ENCODE measurements at regions not wholly inside any gene's neighbourhood (a gene's known extent, or its start where the extent isn't known, plus 50 kb on each side); places are given as distances from the start of the nearest gene placed in this dataset.

DNA sequence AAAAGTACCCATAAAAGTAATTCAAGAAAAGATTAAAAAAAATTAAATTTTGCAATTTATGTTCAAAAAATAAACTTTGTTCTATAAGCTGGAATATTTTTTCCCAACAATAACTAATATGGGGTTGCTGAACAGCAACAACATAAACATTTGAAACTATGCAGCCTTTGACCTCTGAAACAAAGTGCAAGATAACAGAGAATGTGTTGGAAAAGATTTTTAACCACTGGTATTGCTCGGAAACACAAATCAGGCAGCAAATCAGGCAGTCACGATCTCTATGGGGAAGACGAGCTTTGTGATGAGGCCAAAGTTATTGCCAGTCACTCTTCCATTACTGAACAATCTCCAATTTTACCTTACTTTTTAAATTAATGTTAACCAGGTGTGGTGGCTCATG is 332.1 kb downstream of the PABPC4L start:
- no peak overlapping the region for H3K4me2 ChIP-seq (ENCODE audit: low read length, poor library complexity, severe bottlenecking)
- H2BK5ac ChIP-seq (ENCODE audit: low read depth, low read length, poor library complexity, severe bottlenecking) = no peak overlapping the region

DNA sequence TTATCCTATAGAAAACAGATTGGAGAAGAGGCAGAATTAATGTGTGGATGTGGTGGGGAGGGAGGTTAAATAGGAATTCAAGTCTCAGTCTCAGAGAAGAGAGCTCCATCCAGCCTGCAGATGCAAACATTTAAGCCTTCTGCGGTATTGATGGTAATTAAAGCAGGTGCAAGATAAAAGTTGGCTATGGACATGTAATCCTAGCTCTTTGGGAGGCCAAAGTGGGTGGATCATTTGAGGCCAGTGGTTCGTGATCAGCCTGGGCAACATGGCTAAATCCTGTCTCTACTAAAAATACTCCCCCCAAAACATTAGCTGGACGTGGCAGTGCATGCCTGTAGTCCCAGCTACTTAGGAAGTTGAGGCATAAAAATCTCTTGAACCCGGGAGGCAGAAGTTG is 332.7 kb downstream of the PABPC4L start:
- Histone ChIP-seq H2BK5ac (ENCODE audit: low read depth, low read length, poor library complexity, severe bottlenecking) (no peak overlapping the region), H2BK12ac (ENCODE audit: low read length in 2 of 2) (no peak overlapping the region), H3K4me2 (ENCODE audit: low read length, poor library complexity, severe bottlenecking) (no peak overlapping the region), H3K14ac (ENCODE audit: low read length in 2 of 2) (no peak overlapping the region), H3K4me3 (ENCODE audit: insufficient read depth in 1 of 2, low read depth in 1 of 2, low read length in 2 of 2) (no peak overlapping the region), H3K9ac (ENCODE audit: low read length) (no peak overlapping the region), H3K4me1 (ENCODE audit: control insufficient read depth, insufficient read depth, low read depth, low read length) (no peaks in the 10 kb centered on the region), H2AFZ (ENCODE audit: low read depth, low read length) (no peak overlapping the region), H3K4ac (ENCODE audit: low read depth in 1 of 2, low read length in 2 of 2) (no peak overlapping the region), H3K27me3 (ENCODE audit: control insufficient read depth in 1 of 2, insufficient read depth in 1 of 2, low read length in 2 of 2) (no peaks in the 10 kb centered on the region), H4K8ac (ENCODE audit: low read length) (no peak overlapping the region), H3K18ac (ENCODE audit: low read depth in 1 of 2, low read length in 2 of 2) (no peak overlapping the region), H2AK5ac (ENCODE audit: low read length, severe bottlenecking) (peak overlapping the region; percentile 80), H4K91ac (ENCODE audit: low read length) (no peak overlapping the region), H3K9me3 (ENCODE audit: control insufficient read depth, low read length) (no peaks in the 10 kb centered on the region), H2BK120ac (ENCODE audit: low read depth, low read length) (no peak overlapping the region), H3K79me1 (replicated peaks; ENCODE audit: low read length, poor library complexity, severe bottlenecking) (no peaks in the 10 kb centered on the region), H2BK15ac (ENCODE audit: low read depth, poor library complexity, severe bottlenecking) (no peak overlapping the region), H3K36me3 (ENCODE audit: control insufficient read depth in 1 of 2, insufficient read depth in 2 of 2, low read depth in 1 of 2, low read length in 2 of 2) (no peaks in the 10 kb centered on the region), H3K27ac (ENCODE audit: low read length, poor library complexity, severe bottlenecking) (no peak overlapping the region), H3K23ac (ENCODE audit: low read length in 2 of 2) (no peak overlapping the region)
- DNase-seq = no peak
- 91% methylated on average over 4 of the region's 4 CpGs for WGBS

More for the DNA sequence above, 332.1 kb downstream of the PABPC4L start:
- no peak overlapping the region for H4K8ac ChIP-seq (ENCODE audit: low read length)
- no peaks in the 10 kb centered on the region for H3K27me3 ChIP-seq (ENCODE audit: control insufficient read depth in 1 of 2, insufficient read depth in 1 of 2, low read length in 2 of 2)
- H3K9ac ChIP-seq (ENCODE audit: low read length) = no peak overlapping the region
- no peaks in the 10 kb centered on the region for H3K4me1 ChIP-seq (ENCODE audit: control insufficient read depth, insufficient read depth, low read depth, low read length)
- no peaks in the 10 kb centered on the region for H3K79me1 ChIP-seq (replicated peaks; ENCODE audit: low read length, poor library complexity, severe bottlenecking)
- WGBS = 88% methylated on average over 3 of the region's 3 CpGs
- H3K14ac ChIP-seq (ENCODE audit: low read length in 2 of 2) = no peak overlapping the region
- H2BK12ac ChIP-seq (ENCODE audit: low read length in 2 of 2) = no peak overlapping the region
- no peak overlapping the region for H3K23ac ChIP-seq (ENCODE audit: low read length in 2 of 2)
- H2AFZ ChIP-seq (ENCODE audit: low read depth, low read length) = no peak overlapping the region
- no peak overlapping the region for H2AK5ac ChIP-seq (ENCODE audit: low read length, severe bottlenecking)
- no peaks in the 10 kb centered on the region for H3K9me3 ChIP-seq (ENCODE audit: control insufficient read depth, low read length)
- no peak overlapping the region for H3K18ac ChIP-seq (ENCODE audit: low read depth in 1 of 2, low read length in 2 of 2)
- H2BK15ac ChIP-seq (ENCODE audit: low read depth, poor library complexity, severe bottlenecking) = no peak overlapping the region
- no peak for DNase-seq
- H3K4me3 ChIP-seq (ENCODE audit: insufficient read depth in 1 of 2, low read depth in 1 of 2, low read length in 2 of 2) = no peak overlapping the region
- H2BK120ac ChIP-seq (ENCODE audit: low read depth, low read length) = no peak overlapping the region
- H3K27ac ChIP-seq (ENCODE audit: low read length, poor library complexity, severe bottlenecking) = no peak overlapping the region
- H3K36me3 ChIP-seq (ENCODE audit: control insufficient read depth in 1 of 2, insufficient read depth in 2 of 2, low read depth in 1 of 2, low read length in 2 of 2) = no peaks in the 10 kb centered on the region
- no peak overlapping the region for H4K91ac ChIP-seq (ENCODE audit: low read length)
- H3K4ac ChIP-seq (ENCODE audit: low read depth in 1 of 2, low read length in 2 of 2) = no peak overlapping the region

- H3K9me3 ChIP-seq (ENCODE audit: control insufficient read depth, low read length) = no peaks in the 10 kb centered on the region
- peak overlapping the region in 1 of 2 experiments; percentile 83 for H2BK12ac ChIP-seq (ENCODE audit: low read length in 2 of 2)
- no peak overlapping the region for H4K91ac ChIP-seq (ENCODE audit: low read length)
- no peak overlapping the region for H3K4me2 ChIP-seq (ENCODE audit: low read length, poor library complexity, severe bottlenecking)
- no peaks in the 10 kb centered on the region for H3K27me3 ChIP-seq (ENCODE audit: control insufficient read depth in 1 of 2, insufficient read depth in 1 of 2, low read length in 2 of 2)
- H3K79me1 ChIP-seq (replicated peaks; ENCODE audit: low read length, poor library complexity, severe bottlenecking) = no peaks in the 10 kb centered on the region
- H2AFZ ChIP-seq (ENCODE audit: low read depth, low read length) = no peak overlapping the region
- peak overlapping the region; percentile 68 for H2BK120ac ChIP-seq (ENCODE audit: low read depth, low read length)
- H2BK5ac ChIP-seq (ENCODE audit: low read depth, low read length, poor library complexity, severe bottlenecking) = peak overlapping the region; percentile 71
- H4K8ac ChIP-seq (ENCODE audit: low read length) = peak overlapping the region; percentile 55
- no peak overlapping the region for H3K9ac ChIP-seq (ENCODE audit: low read length)
- peak overlapping the region; percentile 98 for H3K27ac ChIP-seq (ENCODE audit: low read length, poor library complexity, severe bottlenecking)
- peak overlapping the region in 1 of 2 experiments; percentile 45 for H3K18ac ChIP-seq (ENCODE audit: low read depth in 1 of 2, low read length in 2 of 2)
- peak overlapping the region in 1 of 2 experiments; percentile 46 for H3K4ac ChIP-seq (ENCODE audit: low read depth in 1 of 2, low read length in 2 of 2)
- no peak overlapping the region for H3K14ac ChIP-seq (ENCODE audit: low read length in 2 of 2)
- peak; percentile 42 for DNase-seq
- 40% methylated on average over 2 of the region's 2 CpGs for WGBS
- no peak overlapping the region for H3K4me3 ChIP-seq (ENCODE audit: insufficient read depth in 1 of 2, low read depth in 1 of 2, low read length in 2 of 2)
- no peaks in the 10 kb centered on the region for H3K36me3 ChIP-seq (ENCODE audit: control insufficient read depth in 1 of 2, insufficient read depth in 2 of 2, low read depth in 1 of 2, low read length in 2 of 2)
- no peaks in the 10 kb centered on the region for H3K4me1 ChIP-seq (ENCODE audit: control insufficient read depth, insufficient read depth, low read depth, low read length)
- H2BK15ac ChIP-seq (ENCODE audit: low read depth, poor library complexity, severe bottlenecking) = no peak overlapping the region
- H3K23ac ChIP-seq (ENCODE audit: low read length in 2 of 2) = no peak overlapping the region
- peak overlapping the region; percentile 55 for H2AK5ac ChIP-seq (ENCODE audit: low read length, severe bottlenecking)
These were observed 335.3 kb downstream of the PABPC4L start for GRCh38 chr4:133866328-133866699.

DNA sequence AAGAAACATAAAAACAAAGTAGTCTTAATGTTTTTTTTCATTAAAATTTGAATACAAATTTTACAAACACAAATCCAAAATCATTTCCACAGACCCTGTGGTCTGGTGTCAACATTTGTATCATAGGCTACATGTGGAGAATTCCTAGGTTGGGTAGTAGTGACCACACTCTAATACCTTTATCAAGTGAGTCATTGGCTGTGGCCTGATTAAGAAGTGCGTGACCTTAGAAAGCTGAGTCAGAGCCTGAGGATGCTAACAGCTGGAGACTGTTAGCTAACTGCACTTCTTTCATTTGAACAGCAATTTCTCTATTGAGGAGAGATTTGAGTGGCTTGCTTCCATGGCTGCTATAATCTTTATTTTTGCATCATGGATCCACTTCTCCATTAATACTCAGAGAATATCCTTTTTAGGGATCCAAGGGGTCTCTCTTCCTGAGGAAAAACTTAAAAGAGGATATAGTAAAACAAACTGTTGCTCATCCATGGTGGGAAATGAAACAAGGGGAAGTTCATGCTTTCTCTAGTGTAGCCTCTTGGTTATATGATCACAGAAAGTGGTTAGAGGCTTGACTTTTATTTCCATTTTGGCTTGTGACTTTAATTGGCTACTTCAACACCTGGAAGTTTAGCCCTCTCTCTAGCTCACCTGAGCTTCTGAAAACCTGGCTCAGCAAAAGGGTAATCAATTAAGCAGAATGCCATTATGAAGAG is 335.8 kb downstream of the PABPC4L start:
- Histone ChIP-seq H3K36me3 (ENCODE audit: control insufficient read depth in 1 of 2, insufficient read depth in 2 of 2, low read depth in 1 of 2, low read length in 2 of 2) (no peaks in the 10 kb centered on the region), H2AK5ac (ENCODE audit: low read length, severe bottlenecking) (peak overlapping the region; percentile 55), H3K27me3 (ENCODE audit: control insufficient read depth in 1 of 2, insufficient read depth in 1 of 2, low read length in 2 of 2) (no peaks in the 10 kb centered on the region), H3K4me3 (ENCODE audit: insufficient read depth in 1 of 2, low read depth in 1 of 2, low read length in 2 of 2) (no peak overlapping the region), H3K4ac (ENCODE audit: low read depth in 1 of 2, low read length in 2 of 2) (peak overlapping the region in 1 of 2 experiments; percentile 46), H3K18ac (ENCODE audit: low read depth in 1 of 2, low read length in 2 of 2) (peak overlapping the region in 1 of 2 experiments; percentile 45), H2BK5ac (ENCODE audit: low read depth, low read length, poor library complexity, severe bottlenecking) (peak overlapping the region; percentile 71), H3K14ac (ENCODE audit: low read length in 2 of 2) (no peak overlapping the region), H3K4me2 (ENCODE audit: low read length, poor library complexity, severe bottlenecking) (no peak overlapping the region), H2BK120ac (ENCODE audit: low read depth, low read length) (peak overlapping the region; percentile 68), H3K4me1 (ENCODE audit: control insufficient read depth, insufficient read depth, low read depth, low read length) (no peaks in the 10 kb centered on the region), H3K79me1 (replicated peaks; ENCODE audit: low read length, poor library complexity, severe bottlenecking) (no peaks in the 10 kb centered on the region), H2BK15ac (ENCODE audit: low read depth, poor library complexity, severe bottlenecking) (no peak overlapping the region), H2BK12ac (ENCODE audit: low read length in 2 of 2) (peak overlapping the region in 1 of 2 experiments; percentile 83), H4K91ac (ENCODE audit: low read length) (no peak overlapping the region), H3K23ac (ENCODE audit: low read length in 2 of 2) (no peak overlapping the region), H2AFZ (ENCODE audit: low read depth, low read length) (no peak overlapping the region), H3K27ac (ENCODE audit: low read length, poor library complexity, severe bottlenecking) (peak overlapping the region; percentile 98), H4K8ac (ENCODE audit: low read length) (peak overlapping the region; percentile 55), H3K9me3 (ENCODE audit: control insufficient read depth, low read length) (no peaks in the 10 kb centered on the region), H3K9ac (ENCODE audit: low read length) (peak overlapping the region; percentile 37)
- peak; percentile 96 for DNase-seq
- 0% methylated on average over 1 of the region's 1 CpG for WGBS
